HG03354 (cell line): ENCODE measurements at regions not wholly inside any gene's neighbourhood (a gene's known extent, or its start where the extent isn't known, plus 50 kb on each side); places are given as distances from the start of the nearest gene placed in this dataset.
"Not testable (repeated sequence)": the region's sequence is repeated elsewhere in the genome, so short reads cannot be mapped to it uniquely, and the experiment has no call there.

Experiments
- ATAC-seq: cut with Tn5 transposase; IDR thresholded peaks from one replicate; pipeline ENCODE4 v1.9.1; 2021; ENCODE audit warnings: mild to moderate bottlenecking; ENCODE audit not compliant: unreplicated experiment, poor library complexity, severe bottlenecking

- ATAC-seq, result no peak
These were observed 108.5 kb upstream of the CMC1 start for GRCh38 chr3:28132941-28133340.

DNA sequence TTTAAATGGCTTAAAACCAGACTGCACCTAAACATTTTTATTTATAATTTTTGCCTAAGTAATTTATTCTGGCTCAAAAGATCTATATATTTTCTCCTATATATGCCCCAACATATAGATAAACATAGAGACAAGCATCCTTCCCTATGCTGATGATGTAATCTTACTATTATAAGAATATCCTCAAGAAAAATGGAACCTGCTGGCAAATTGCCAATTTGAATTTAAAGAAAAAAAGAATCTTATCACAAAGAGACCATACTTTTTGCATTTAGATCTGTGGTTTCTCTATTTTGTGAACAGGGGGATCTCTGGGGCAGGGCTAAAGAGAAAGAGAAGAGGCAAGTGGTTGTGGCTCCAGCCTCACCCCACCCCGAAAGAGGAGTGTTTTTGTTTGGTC is 107.2 kb upstream of the CMC1 start:
- ATAC-seq, result no peak

DNA sequence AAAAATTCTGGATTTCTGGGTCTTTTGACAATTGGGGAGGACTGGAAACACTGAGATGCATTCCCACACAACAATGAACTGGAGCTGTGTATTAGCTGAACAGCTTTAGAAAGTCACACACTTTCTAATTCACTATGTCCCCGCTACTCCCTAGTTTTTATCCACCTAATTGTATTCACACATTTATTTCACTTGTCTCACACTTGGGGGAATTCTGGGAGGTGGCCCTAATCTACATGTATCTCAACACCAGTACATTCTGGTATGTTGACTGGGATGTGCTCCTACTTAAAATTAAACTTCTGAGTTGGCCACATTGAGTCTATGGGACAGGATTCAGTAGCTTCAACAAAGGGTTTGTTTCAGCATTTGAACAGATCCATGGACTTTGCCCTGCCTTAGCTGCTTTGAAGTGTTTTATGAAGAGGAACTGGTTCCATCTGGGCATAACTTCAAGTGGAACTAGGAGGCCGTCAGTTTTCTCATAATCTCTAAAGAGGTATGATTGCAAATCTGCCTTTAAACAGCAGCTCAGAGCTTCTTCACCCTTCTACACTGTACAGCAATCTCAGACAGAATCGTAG is 106.5 kb upstream of the CMC1 start:
- ATAC-seq, result no peak

GRCh38 chr3:28136607-28137216 is 104.7 kb upstream of the CMC1 start:
- no peak for ATAC-seq

GRCh38 chr3:28138043-28138610 is 103.3 kb upstream of the CMC1 start:
- no peak for ATAC-seq

DNA sequence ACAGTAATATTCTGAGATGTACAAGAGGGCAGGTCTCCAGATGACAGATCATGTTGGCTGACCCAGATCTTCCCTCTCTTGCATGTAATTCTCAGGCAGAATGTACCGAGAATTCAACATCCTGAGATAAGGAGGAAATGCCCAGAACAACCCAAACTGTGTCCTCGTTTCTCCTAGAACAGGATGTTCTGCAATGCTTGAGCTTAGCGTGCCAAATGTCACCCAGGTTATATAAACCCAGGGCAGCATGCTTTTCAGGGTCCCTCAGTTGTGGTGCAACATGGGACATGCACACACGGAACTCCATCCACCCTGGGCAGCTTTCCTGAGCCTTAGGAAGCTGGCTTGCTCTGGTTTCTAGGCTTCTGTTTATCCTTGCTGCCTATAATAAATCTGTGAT is 102.1 kb upstream of the CMC1 start:
- no peak for ATAC-seq

DNA sequence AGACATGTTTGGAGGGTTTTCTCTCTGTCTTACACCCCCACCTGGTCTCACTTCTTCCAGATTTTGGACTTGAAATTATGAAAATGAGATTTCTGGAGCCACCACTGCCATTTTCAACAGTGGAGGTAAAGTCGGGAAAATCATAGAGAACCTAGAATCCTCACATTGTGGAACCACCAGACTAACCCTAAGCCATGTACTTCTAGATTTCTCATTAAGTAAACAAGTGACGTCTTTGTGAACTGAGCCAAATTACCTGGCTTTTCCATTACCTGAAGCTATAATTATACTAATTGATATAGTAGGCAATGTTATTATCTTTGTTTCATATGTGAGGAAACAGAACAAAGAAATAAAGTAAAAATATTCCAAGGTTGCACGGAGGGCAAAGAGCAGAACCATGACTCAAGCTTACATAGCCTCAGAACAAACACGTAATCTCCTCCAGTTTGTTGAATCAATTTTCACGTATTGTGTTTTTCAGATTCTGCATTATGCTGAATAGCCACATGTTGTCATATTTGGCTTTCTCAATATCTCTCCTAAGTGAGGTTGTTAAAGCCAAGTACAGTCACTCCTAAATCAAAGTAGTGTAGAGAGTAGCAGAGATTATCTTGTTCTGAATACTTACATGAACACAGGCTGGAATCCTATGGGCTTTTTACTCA is 101.3 kb upstream of the CMC1 start:
- ATAC-seq, result no peak

GRCh38 chr3:28140664-28141063 is 100.8 kb upstream of the CMC1 start:
- ATAC-seq, result no peak

- ATAC-seq, result no peak
These were observed 91.5 kb upstream of the CMC1 start for GRCh38 chr3:28149960-28150359.

DNA sequence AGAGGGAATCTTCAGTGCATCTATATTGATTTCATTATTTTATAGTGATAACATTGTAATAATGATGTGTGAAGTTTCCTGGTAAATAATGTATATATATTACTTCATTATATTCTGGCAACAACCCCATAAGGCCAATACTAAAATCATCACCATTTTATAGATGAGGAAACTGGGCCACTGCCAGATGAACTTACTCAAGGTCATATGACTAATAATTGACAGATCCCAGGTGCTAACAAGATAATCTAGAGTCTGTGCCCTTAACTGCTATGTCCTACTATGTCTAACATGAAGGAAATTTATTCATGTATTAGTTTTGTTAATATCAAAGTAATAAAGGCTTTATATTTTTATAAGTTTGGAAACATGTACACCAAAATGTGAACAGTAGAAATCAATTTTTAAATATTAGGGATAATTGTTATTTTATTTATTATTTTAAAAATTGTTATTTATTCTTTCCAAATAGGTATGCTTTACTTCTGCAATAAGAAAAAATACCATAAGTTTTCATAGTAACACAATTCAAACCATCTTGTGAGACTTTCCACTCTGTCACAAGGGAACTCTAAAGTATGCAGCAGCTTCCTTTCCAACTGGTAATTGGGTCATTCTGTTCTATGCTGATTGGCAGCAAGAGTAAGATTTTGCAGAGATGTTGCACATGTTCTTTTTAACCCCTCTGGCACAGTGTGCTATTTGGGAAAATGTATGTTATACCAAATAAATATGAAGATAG is 90.8 kb upstream of the CMC1 start:
- ATAC-seq, result no peak

DNA sequence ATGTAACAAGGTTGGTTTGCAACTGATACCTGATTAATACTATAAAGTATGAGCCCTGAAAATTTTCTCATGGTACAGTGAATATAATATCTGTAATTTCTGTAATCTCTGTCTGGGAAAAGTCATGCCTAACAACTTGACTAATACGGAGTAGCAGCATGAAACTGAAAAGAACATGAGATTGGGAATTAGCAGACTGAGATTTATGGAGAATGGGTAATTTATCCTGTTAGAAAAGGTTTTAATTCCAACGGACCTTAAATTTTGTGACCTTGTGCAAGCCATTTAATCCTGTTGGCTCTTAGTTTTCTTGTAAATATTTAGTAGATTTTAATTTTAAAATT is 90.2 kb upstream of the CMC1 start:
- no peak for ATAC-seq

DNA sequence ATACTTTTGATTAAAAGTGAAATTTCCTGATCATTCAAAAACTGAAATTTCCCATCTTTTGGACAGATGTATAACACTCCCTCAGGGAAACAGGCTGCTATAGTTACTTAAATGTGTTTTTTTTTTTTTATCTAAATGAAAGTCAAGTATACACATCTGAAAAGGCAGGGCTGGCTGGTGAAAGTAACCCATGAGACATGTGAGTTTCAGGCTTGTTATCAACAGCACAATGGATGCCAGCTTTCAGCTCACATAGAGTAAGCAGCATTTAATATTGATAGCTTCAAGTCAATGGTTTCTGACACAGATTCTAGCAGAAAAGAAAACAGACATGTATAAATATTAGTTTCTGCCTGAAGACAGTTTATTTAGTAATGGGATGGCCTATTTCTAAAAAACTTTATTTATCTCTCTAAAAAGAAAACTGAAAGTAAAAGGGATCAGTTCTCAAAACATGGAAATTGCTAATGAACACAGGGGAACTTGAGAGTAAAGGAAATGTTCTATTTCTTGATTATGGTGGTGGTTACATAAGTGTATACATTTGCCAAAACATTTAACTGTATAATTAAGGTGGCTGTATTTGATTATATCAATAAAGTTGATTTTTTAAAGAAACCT is 89.7 kb upstream of the CMC1 start:
- peak; percentile 91 for ATAC-seq

DNA sequence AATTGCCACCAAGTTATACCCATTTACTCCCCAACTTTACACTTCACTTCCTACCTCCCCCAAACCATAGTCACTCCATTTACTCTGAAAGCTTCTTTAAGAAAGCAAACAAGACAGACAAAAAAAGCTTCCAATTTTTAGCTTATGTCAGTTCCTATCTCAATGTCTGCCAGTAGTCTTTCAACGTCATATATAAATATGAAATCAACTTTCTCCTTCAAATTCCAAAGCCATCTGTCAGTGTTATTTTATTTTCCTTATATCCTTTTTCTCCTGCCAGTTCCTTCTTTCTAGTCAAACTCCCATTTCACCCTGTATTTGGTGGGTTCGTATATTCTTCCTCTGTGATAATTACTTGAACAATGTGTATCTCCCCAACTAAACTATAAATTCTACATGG is 85.8 kb upstream of the CMC1 start:
- ATAC-seq, result no peak

DNA sequence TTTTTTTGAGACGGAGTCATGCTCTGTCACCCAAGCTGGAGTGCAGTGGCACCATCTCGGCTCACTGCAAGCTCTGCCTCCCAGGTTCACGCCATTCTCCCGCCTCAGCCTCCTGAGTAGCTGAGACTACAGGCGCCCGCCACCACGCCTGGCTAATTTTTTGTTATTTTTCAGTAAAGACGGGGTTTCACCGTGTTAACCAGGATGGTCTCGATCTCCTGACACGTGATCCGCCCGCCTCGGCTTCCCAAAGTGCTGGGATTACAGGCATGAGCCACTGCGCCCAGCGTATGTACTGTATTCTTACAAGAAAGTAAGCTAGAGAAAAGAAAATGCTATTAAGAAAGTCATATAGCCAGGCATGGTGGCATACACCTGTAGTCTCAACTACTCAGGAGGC is 84.8 kb upstream of the CMC1 start:
- ATAC-seq, result not testable (repeated sequence)

DNA sequence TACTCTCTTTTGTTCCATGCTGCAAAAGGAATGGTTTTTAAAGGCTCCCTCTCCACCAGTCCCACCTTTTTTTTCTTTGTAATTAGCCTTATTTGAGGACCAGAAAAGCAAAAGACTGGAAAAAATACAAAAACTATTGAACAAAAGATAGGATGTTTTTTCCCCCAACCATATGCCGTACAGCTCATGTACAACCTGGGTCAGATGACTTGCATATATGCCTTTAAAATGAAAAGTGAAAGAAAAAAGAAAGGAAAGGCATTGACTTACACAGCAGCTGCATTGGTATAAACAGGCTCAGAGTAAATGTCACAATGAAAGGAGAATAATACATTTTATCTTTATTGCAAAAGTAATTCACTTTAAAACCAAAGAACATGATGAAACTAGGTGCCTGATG is 69.5 kb upstream of the CMC1 start:
- ATAC-seq, result peak; percentile 91

GRCh38 chr3:28172748-28173147 is 68.7 kb upstream of the CMC1 start:
- no peak for ATAC-seq

DNA sequence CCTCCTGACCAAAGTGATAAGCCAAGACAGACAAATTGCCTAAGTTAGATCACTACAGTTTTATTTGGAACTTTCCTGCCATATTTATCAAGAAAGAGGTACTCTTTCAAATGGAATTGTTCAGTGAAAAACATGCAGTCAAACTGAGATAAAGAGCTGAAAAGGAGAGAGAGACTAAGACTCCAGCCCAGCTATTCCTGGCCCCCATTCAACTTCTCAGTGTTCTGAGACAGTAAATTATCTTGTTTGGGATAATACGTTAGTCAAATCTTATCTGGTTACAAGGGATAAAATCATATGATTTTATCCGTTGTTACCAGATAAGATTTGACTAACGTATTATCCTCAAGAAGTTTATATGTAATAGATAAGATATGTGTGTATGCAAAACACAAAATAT is 67.6 kb upstream of the CMC1 start:
- ATAC-seq, result no peak

DNA sequence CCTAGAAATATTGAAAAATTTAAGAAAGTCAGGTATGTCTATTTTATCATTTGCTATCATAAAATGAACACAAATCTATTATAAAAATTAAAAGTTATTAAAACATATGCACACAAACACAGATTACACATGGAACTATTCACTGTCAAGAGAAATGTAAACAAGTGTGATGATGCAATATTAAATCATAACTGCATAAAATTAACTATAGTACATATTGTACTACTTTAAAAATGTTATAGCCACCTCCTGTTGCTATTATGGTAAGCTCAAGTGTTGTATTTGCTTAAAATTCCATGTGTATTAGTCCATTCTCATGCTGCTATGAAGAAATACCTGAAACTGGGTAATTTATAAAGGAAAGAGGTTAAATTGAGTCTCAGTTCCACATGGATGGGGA is 54.7 kb upstream of the CMC1 start:
- no peak for ATAC-seq

GRCh38 chr3:28188686-28189085 is 52.7 kb upstream of the CMC1 start:
- no peak for ATAC-seq

- no peak for ATAC-seq
These were observed 50.1 kb upstream of the CMC1 start for GRCh38 chr3:28191363-28191762.
